Osteoblast (primary cell): ENCODE measurements at regions not wholly inside any gene's neighbourhood (a gene's known extent, or its start where the extent isn't known, plus 50 kb on each side); places are given as distances from the start of the nearest gene placed in this dataset.

Source experiments
- DNase-seq: peaks from one replicate; pipeline ENCODE4 v3.0.0; 2011; ENCODE audit warnings: low spot score, mixed read lengths; ENCODE audit not compliant: insufficient read length; ENCODE audit errors: missing footprints
- H2AFZ ChIP-seq: 2 replicates; pipeline ENCODE4 v1.6.0; 2011; ENCODE audit warnings: mild to moderate bottlenecking, low read length
- H3K27ac ChIP-seq: 2 replicates; pipeline ENCODE4 v1.5.1; 2011; ENCODE audit warnings: mild to moderate bottlenecking, low read depth, low read length, moderate library complexity
- H3K27me3 ChIP-seq: 2 replicates; pipeline ENCODE4 v1.6.0; 2012; ENCODE audit warnings: mild to moderate bottlenecking, control low read depth, inconsistent platforms, low read length, moderate library complexity; ENCODE audit not compliant: insufficient read depth
- H3K36me3 ChIP-seq: 2 replicates; pipeline ENCODE4 v1.5.1; 2011; ENCODE audit warnings: mild to moderate bottlenecking, low read length, control low read depth, moderate library complexity; ENCODE audit not compliant: insufficient read depth
- H3K4me1 ChIP-seq: 2 replicates; pipeline ENCODE4 v1.5.1; 2011; ENCODE audit warnings: mild to moderate bottlenecking, low read length, control low read depth, moderate library complexity; ENCODE audit not compliant: insufficient read depth
- H3K4me2 ChIP-seq: 2 replicates; pipeline ENCODE4 v1.6.0; 2011; ENCODE audit warnings: mild to moderate bottlenecking, low read length; ENCODE audit not compliant: insufficient read depth
- H3K4me3 ChIP-seq: fragments of 200-600 bp; sonication (generic); 3 replicates; pipeline ENCODE4 v1.5.1; 2012; ENCODE audit warnings: mild to moderate bottlenecking, low read length, inconsistent platforms; ENCODE audit not compliant: insufficient read depth
- H3K79me2 ChIP-seq: 2 replicates; pipeline ENCODE4 v1.6.0; 2012; ENCODE audit warnings: mild to moderate bottlenecking, low read length, control low read depth, inconsistent platforms; ENCODE audit not compliant: insufficient read depth
- H3K9me3 ChIP-seq: 2 replicates; pipeline ENCODE4 v1.5.1; 2011; ENCODE audit warnings: low read depth, low read length, control low read depth
- H4K20me1 ChIP-seq: 2 replicates; pipeline ENCODE4 v1.6.0; 2012; ENCODE audit warnings: mild to moderate bottlenecking, low read length, control low read depth; ENCODE audit not compliant: insufficient read depth
- TF ChIP-seq, protein P1 (sequence below): IDR thresholded peaks from 2 replicates; pipeline ENCODE4 v1.5.1; 2011; ENCODE audit warnings: mild to moderate bottlenecking, low read depth, low read length, moderate library complexity; ENCODE audit errors: extremely low read depth

DNA sequence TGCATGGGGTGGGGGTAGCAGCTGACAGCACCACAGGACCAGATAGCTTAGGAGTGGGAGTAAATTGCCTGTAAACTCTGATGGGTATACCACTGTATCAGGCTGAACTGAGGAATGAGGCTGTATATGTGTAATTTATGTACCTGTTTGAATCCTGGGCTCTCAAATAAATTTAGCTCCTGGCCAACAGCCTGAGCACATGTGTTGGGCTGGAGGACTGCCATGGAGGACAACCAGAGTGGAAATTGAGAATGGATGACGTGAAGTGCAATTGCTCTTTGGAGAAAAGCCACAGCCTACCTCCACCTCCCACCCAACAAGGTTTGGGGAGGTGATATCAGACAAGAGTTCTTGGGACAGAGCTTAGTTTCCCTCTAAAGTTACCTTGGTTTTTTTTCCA lies 328.6 kb upstream of the PROK2 start:
- Histone ChIP-seq H3K4me2 (no peak overlapping the region), H3K9me3 (no peaks in the 10 kb centered on the region), H3K36me3 (no peaks in the 10 kb centered on the region), H2AFZ (no peak overlapping the region), H4K20me1 (no peaks in the 10 kb centered on the region), H3K27ac (no peak overlapping the region), H3K27me3 (peaks cover 2% of the 10 kb centered on the region), H3K79me2 (no peaks in the 10 kb centered on the region), H3K4me3 (no peak overlapping the region), H3K4me1 (no peaks in the 10 kb centered on the region)
- TF ChIP-seq, protein P1, sequence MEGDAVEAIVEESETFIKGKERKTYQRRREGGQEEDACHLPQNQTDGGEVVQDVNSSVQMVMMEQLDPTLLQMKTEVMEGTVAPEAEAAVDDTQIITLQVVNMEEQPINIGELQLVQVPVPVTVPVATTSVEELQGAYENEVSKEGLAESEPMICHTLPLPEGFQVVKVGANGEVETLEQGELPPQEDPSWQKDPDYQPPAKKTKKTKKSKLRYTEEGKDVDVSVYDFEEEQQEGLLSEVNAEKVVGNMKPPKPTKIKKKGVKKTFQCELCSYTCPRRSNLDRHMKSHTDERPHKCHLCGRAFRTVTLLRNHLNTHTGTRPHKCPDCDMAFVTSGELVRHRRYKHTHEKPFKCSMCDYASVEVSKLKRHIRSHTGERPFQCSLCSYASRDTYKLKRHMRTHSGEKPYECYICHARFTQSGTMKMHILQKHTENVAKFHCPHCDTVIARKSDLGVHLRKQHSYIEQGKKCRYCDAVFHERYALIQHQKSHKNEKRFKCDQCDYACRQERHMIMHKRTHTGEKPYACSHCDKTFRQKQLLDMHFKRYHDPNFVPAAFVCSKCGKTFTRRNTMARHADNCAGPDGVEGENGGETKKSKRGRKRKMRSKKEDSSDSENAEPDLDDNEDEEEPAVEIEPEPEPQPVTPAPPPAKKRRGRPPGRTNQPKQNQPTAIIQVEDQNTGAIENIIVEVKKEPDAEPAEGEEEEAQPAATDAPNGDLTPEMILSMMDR: no peak
- DNase-seq: no peak

DNA sequence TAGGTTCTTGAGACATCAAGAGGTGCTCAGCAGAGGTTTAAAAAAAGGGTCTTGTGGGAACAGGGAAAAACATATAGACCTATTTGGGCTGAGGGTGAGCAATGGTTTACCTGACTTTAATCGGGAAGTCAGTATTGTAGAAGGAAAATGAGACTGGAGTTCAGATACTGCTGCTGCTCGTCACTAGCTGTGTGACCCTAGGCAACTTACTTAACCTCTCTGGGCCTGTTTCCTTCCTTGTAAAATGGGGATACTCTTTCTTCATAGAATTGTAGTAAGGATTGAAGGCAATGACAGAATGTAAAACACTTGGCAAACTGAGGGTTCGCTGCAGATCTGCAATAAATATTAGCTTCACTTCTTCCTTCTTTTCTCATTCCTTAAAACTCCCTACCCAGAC lies 327.5 kb upstream of the PROK2 start:
- Histone ChIP-seq H4K20me1 (no peaks in the 10 kb centered on the region), H3K4me3 (no peak overlapping the region), H3K36me3 (no peaks in the 10 kb centered on the region), H3K9me3 (no peaks in the 10 kb centered on the region), H3K4me2 (no peak overlapping the region), H3K79me2 (no peaks in the 10 kb centered on the region), H3K27ac (no peak overlapping the region), H3K4me1 (no peaks in the 10 kb centered on the region), H2AFZ (no peak overlapping the region), H3K27me3 (peaks cover 2% of the 10 kb centered on the region)
- DNase-seq: no peak
- TF ChIP-seq, protein P1: no peak

DNA sequence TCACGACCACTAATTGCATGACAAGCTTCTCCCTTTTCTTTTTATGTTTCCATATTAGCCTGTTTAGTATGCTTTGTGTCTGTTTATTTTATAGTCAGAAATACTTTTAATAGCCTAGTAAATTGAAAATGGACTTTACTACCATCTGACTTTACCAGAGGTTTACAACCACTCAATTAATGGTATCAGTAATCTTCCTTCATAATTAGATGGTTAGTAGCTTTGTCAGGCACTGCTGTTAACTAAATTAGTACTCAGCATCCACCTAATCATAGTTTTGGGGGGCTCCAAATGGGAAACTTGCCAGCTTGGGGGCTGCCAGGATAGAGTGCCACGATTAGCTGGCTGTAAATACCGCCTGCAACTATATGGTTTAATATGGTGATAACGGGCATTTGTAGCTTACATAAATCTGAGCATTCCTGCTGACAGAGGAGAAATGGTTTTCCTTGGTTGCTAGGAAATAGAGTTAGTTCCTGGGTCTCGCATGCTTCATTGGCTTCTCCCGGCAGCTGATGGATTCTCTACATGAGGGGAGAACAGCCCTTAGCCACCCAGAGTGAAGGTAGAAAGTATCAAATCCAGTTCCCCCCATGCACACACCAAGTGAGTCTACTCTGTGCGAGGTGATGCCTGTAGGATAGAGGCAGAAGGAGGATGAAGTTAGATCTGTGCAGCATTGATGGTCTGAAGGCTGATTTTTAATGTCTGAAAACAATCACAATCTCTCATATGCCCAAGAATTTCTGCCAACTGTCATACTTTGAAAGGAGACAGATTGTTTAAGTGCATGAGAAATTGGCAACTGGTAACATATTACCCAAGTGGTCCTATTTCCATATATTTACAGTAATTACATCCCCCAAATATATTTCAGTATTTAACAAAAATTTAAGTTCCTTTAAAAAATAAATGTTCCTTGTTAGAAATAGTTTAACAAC lies 326.6 kb upstream of the PROK2 start:
- Histone ChIP-seq H3K27ac (no peak overlapping the region), H3K4me2 (no peak overlapping the region), H3K9me3 (no peaks in the 10 kb centered on the region), H3K79me2 (no peaks in the 10 kb centered on the region), H3K4me1 (no peaks in the 10 kb centered on the region), H4K20me1 (no peaks in the 10 kb centered on the region), H3K4me3 (no peak overlapping the region), H2AFZ (no peak overlapping the region), H3K27me3 (peaks cover 2% of the 10 kb centered on the region), H3K36me3 (no peaks in the 10 kb centered on the region)
- TF ChIP-seq, protein P1: no peak
- no peak for DNase-seq
